GM19372 (cell line): ENCODE measurements at regions not wholly inside any gene's neighbourhood (a gene's known extent, or its start where the extent isn't known, plus 50 kb on each side); places are given as distances from the start of the nearest gene placed in this dataset.
"Not testable (repeated sequence)": the region's sequence is repeated elsewhere in the genome, so short reads cannot be mapped to it uniquely, and the experiment has no call there.

Experiments used
- ATAC-seq: cut with Tn5 transposase; IDR thresholded peaks from one replicate; pipeline ENCODE4 v1.9.1; 2021; ENCODE audit warnings: mild to moderate bottlenecking, low read depth, moderate library complexity; ENCODE audit not compliant: unreplicated experiment

DNA sequence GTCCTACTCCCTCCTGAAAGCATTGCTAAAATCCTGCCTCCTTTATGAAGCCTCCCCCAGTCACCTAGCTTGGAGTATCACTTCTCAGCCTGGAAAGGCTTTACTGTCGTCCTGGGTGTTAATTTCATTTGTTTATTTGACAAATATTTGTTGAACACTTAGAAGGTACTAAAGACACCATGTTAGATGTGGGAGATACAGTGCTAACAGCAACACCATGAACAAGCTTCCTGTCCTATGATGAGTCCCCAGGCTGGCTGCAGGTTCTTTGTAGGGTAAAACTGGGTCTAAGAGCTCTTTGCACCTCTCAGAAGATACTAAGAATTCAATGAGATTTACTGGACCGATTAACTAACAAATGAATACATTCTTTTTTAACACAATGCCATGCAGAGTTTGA is 109.2 kb upstream of the TMEM170B start:
- ATAC-seq: no peak

GRCh38 chr6:11427723-11428245 is 109.8 kb upstream of the TMEM170B start:
- ATAC-seq: no peak

DNA sequence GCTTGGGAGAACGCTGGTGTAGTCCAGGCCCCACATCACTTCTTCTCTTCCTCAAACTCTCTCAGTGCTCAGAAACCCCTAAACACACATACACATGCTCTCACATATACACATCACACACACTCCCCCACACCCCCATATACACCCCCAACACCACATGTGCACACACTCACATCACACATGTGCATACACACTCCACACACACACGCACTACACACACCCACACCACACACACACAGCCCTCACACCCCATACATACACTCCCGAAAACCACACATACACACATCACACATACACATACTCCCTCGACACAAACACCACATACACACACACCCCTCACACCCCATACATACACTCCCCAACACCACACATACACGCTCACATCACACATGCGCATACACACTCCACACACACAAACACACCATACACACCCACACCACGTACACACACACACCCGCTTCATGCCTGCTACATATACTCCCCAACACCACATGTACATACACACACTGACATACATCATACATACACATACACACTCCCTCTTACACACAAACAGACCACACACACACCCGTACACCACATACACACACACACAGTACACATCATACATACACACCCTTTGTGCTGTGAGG is 110.3 kb upstream of the TMEM170B start:
- no peak for ATAC-seq

DNA sequence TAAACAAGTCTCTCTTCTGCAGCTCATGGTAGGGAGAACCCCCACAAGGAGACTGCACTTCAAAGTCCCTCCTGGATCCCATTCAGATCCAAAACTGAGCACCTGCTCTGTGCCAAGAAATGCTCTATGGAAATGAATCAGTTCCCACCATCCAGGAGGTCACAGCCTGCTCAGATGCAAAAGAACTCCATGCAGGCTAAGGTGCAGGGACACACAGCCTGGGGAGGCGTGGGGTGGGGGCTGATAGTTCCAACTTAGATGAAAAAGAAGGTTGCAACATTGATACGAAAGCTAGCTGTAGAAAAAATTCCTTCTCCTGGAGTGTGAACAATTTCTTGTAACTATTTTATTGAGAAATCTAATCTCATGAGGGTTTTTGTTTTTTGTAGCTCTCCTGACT is 111.0 kb upstream of the TMEM170B start:
- no peak for ATAC-seq

DNA sequence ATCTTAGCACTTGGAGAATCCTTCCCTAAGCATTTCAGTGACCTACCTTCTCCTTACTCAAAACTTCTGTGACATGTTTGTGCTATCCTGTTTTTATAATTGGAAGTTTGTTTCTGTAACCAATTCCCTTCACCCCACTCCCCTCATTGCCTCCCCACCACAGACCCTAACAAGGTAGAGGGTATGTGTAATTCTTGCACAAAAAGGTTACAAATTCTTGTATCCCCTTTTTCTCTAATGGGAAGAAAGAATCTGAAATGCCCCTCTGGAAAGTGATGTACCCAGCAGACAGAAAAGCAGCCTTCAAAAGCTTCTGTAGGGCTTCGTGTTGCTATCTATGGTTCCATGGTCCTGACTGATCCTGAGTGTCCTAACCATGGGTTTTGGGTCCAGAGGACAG is 111.7 kb upstream of the TMEM170B start:
- no peak for ATAC-seq

GRCh38 chr6:11425431-11425871 is 112.1 kb upstream of the TMEM170B start:
- ATAC-seq: no peak

DNA sequence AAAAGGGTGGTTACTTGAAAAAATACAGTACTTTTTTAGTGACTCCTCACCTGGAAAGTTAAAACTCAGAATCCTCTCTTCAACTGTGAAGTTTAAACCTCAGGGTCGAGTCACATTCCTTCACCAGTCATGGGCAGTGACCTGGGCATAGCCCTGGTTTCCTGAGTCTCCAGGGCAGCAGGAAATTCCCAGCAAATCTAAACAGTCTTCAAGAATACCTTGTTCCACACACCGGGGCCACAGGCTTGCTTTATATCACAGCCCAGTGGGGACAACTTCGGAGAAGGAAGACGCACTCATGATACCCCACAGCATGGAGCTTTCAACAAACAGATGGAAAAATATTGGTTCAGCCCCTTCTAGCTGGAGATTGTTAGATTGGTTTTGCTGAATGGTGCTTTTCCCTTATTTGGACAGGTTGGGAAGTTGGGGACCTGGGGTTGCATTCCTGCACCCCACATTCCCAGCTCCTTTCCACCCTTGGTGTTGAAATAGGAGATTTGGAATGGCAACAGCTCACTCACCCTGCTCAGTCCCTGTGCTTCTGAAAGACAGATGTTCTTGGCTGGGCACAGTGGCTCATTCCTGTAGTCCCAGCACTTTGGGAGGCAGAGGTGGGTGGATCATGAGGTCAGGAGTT is 113.0 kb upstream of the TMEM170B start:
- no peak for ATAC-seq

- no peak for ATAC-seq
Measured at GRCh38 chr6:11423667-11424066, 113.9 kb upstream of the TMEM170B start.

DNA sequence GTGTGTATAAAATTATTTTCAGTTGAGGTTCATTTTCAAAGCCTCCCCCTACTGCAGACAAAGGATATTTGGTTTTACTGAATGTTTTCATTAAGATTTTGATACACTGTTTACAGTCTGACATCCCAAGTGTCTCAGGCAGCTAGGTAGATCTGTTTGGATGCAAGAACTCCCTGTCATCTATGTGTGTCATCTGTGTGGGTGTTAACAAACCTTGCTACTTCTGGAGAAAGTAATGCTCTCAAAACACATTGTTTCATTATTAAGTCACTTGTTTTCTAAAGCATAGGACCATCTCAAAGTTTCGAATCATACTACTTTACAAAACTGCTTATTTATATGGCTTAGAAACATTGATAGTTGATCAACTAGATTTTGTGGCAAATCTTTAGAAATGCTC is 114.5 kb upstream of the TMEM170B start:
- ATAC-seq: no peak

- ATAC-seq: no peak
Measured at GRCh38 chr6:11419763-11420453, 117.6 kb upstream of the TMEM170B start.

GRCh38 chr6:11418290-11418905 is 119.2 kb upstream of the TMEM170B start:
- no peak for ATAC-seq

DNA sequence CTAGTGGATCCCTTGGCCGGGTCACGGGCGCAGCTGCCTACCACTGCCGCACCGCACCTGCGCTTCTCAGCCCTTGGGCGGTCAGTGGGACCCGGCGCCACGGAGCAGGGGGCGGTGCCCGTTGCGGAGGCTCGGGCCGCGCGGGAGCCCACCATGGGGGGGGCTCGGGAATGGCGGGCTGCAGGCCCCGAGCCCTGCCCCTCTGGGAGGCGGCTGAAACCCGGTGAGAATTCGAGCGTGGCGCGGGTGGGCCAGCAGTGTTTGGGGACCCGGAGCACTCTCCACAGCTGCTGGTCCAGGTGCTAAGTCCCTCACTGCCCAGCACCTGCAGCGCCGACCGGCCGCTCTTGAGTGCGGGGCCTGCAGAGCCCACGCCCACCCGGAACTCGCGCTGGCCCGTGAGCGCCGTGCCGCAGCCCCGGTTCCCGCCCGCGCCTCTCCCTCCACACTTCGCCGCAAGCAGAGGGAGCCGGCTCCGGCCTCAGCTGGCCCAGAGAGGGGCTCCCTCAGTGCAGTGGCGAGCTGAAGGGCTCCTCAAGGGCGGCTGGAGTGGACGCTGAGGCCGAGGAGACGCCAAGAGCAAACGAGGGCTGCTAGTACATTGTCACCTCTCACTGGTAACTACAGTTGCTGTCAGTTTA is 120.5 kb upstream of the TMEM170B start:
- ATAC-seq: no peak

DNA sequence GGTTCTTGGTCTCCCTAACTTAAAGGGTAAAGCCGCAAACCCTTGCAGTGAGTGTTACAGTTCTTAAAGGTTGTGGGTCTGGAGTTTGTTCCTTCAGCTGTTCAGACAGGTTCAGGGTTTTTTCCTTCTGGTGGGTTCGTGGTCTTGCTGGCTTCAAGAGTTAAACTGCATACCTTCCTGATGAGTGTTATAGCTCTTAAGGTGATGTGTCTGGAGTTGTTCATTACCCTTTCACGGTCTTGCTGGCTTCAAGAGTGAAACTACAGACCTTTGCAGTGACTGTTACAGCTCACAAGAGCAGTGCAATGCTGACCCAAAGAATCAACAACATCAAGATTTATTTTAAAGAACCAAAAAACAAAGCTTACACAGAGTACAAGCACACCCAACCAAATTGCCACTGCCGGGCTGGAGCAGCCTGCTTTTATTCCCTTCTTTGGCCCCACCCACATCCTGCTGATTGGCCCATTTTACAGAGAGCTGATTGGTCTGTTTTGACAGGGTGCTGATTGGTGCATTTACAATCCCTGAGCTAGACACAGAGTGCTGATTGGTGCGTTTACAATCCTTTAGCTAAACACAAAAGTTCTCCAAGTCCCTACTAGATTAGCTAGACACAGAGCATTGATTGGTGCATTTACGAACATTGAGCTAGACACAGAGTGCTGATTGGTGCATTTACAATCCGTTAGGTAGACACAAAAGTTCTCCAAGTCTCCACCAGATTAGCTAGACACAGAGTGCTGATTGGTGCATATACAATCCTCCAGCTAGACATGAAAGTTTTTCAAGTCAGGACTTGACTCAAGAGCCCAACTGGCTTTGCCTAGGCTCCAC is 121.2 kb upstream of the TMEM170B start:
- ATAC-seq: not testable (repeated sequence)

DNA sequence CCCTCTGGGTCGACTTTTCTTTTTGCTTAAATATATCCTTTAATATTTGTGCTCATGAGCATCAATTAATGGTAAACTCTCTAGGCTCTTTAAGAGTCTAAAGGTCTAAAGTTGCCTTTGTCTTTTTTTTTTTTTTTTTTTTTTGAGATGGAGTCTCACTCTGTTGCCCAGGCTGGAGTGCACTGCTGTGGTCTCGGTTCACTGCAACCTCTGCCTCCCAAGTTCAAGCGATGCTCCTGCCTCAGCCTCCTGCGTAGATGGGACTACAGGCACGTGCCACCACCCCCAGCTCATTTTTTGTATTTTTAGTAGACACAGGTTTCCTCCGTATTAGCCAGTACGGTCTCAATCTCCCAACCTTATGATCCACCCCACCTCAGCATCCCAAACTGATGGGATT is 122.0 kb upstream of the TMEM170B start:
- no peak for ATAC-seq

GRCh38 chr6:11414176-11414963 is 123.2 kb upstream of the TMEM170B start:
- ATAC-seq: no peak

DNA sequence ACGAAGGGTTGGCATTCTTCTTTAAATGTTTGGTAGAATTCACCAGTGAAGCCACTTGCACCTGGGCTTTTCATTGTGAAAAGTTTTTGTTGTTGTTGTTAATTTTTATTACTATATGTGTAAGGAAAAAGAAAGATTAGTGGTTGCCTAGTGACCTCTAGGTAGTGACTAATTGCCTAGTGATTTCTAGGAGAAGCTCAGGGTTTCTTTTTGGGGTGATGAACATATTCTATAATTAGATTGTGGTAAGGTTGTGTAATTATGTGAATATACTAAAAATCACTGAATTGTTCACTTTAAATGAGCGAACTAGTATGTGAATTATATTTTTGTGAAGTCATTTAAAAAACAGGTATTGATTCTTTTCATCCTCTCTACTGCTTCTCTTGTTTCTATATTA is 123.8 kb upstream of the TMEM170B start:
- no peak for ATAC-seq

DNA sequence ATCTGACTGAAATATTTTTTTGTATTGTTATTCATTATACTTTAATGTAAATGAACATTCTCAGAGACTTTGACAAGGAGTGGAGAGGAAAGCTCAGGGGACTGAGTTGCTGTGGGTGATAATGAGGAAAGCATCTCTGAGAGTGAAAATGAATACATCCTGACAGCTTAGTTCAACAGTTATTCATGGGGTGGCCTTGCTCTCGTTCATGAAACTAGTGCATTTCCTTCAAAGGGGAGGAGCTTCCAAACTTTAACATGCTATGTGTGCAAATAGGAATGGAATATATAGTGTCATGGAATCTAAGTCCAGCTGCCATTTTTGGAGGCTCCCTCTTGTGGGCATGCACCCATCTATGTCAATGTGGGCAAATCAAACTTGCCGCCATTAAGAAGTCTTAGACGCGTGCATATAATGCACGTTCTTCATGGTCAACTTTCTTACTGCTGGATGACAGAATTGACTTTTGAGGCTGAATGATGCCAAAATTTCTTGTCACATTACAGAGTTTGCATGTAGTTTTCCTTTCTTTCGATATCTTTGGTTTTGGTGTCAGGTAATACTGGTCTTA is 124.3 kb upstream of the TMEM170B start:
- no peak for ATAC-seq

GRCh38 chr6:11412616-11413015 is 124.9 kb upstream of the TMEM170B start:
- ATAC-seq: no peak

DNA sequence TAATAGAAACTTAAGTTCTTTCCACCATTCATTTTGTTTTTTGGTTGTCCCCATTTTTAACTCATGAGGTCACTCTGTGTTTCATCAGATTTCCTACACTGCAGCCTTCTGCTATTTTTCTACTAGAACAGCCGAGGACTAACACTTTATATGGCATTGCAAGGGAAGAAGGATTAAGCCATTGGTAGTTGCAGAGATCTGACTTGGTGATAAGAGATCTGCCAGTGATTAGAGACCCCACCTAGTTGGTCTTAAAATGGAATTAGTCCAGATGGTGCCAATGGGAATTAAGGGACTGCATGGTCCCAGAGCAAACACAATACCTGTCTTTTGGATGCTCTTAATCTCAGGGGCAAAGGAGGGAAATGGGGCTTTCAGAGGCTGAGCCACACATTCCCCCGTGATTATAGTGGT is 125.5 kb upstream of the TMEM170B start:
- no peak for ATAC-seq
